Choroid plexus epithelial cell (primary cell): ENCODE measurements at regions not wholly inside any gene's neighbourhood (a gene's known extent, or its start where the extent isn't known, plus 50 kb on each side); places are given as distances from the start of the nearest gene placed in this dataset.

Experiments
- DNase-seq: peaks from one replicate; pipeline ENCODE4 v3.0.0-alpha.2; 2010; ENCODE audit warnings: low read depth
- H3K4me3 ChIP-seq: 2 replicates; pipeline ENCODE4 v1.5.1; 2011; ENCODE audit warnings: low read depth, mild to moderate bottlenecking, control low read depth, low read length, moderate library complexity
- TF ChIP-seq, protein P1 (sequence below): conservative IDR thresholded peaks from 2 replicates; pipeline ENCODE4 v1.5.1; 2011; ENCODE audit warnings: low read depth, mild to moderate bottlenecking, control low read depth, inconsistent platforms, low read length, moderate library complexity

GRCh38 chr10:81136261-81136660 is 598.6 kb downstream of the SH2D4B start:
- TF ChIP-seq, protein P1, sequence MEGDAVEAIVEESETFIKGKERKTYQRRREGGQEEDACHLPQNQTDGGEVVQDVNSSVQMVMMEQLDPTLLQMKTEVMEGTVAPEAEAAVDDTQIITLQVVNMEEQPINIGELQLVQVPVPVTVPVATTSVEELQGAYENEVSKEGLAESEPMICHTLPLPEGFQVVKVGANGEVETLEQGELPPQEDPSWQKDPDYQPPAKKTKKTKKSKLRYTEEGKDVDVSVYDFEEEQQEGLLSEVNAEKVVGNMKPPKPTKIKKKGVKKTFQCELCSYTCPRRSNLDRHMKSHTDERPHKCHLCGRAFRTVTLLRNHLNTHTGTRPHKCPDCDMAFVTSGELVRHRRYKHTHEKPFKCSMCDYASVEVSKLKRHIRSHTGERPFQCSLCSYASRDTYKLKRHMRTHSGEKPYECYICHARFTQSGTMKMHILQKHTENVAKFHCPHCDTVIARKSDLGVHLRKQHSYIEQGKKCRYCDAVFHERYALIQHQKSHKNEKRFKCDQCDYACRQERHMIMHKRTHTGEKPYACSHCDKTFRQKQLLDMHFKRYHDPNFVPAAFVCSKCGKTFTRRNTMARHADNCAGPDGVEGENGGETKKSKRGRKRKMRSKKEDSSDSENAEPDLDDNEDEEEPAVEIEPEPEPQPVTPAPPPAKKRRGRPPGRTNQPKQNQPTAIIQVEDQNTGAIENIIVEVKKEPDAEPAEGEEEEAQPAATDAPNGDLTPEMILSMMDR = no peak
- no peak overlapping the region for H3K4me3 ChIP-seq
- DNase-seq = no peak

GRCh38 chr10:81145975-81146374 is 608.3 kb downstream of the SH2D4B start:
- TF ChIP-seq, protein P1 = no peak
- no peak for DNase-seq
- H3K4me3 ChIP-seq = no peak overlapping the region

DNA sequence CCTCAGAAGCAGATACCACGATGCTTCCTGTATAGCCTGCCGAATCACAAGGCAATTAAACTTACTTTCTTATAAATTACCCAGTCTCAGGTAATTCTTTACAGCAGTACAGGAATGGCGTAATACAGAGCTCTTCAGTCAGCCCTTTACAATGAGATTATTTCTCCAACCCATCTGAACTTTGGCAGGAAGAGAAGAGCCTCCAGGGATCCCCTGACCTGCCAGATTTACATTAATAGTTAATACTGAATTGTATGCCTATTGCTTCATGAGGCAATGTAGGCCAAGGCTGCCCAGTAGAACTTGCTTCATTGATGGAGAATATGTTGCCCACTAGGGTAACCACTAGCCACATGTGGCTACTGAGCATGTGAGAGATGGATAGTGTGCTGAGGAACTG is 608.7 kb downstream of the SH2D4B start:
- TF ChIP-seq, protein P1 = no peak

GRCh38 chr10:81152656-81153055 is 615.0 kb downstream of the SH2D4B start:
- DNase-seq = no peak

More for the DNA sequence above, 608.7 kb downstream of the SH2D4B start:
- H3K4me3 ChIP-seq = no peak overlapping the region
- DNase-seq = no peak

GRCh38 chr10:81157681-81158080 is 620.0 kb downstream of the SH2D4B start:
- DNase-seq = no peak
- no peak overlapping the region for H3K4me3 ChIP-seq
- TF ChIP-seq, protein P1 = no peak

More at GRCh38 chr10:81152656-81153055, 615.0 kb downstream of the SH2D4B start:
- no peak overlapping the region for H3K4me3 ChIP-seq
- TF ChIP-seq, protein P1 = no peak

DNA sequence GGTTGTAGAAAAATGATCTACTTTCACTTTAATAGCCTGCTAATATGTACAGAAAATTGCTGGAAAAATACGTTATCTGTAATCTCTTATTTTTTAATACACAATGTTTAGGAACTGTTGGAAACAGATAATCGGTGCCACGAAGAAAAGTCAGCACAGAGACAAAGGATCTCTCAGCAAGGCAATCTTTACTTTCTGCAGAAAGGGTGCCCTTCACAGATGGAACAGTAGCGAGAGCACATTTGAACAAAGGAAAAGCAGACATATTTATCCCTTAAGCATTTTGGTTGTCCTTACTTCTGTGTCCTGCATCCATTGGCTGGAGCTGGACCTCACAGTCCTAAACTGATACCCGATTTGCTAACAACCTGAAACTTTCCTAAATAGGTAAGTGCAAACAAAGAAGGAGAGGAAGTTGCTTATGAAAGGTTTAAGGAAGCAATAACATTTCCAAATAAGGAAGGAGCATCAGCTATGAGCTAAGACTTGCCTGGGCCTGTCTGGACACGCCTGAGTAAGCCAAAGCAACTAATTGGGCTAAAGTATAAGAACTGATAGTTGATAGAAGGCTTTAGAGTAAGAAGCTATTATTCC is 640.0 kb downstream of the SH2D4B start:
- DNase-seq = no peak
- no peak overlapping the region for H3K4me3 ChIP-seq
- TF ChIP-seq, protein P1 = no peak

DNA sequence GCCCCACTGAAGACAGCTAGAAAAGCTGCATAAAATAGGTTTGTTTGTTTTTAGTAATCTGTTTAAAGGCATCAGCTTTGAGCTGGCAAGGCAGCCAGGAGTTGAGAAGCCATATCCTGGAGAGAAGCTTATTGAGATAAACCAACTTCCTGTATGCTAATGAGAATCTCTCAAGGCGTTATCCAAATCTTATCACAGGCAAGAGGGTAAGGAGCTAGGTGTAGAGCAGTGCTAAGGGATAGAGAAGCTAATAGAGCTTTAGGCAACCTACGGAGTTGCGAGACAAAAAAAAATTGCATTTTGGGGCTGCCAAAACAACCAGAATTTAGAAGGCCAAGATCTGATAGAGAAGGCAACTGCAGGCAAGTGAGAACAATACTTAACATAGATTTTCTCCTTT is 641.6 kb downstream of the SH2D4B start:
- TF ChIP-seq, protein P1 = no peak
- no peak for DNase-seq
- H3K4me3 ChIP-seq = no peak overlapping the region
